ENCODE measurements at regions not wholly inside any gene's neighbourhood (a gene's known extent, or its start where the extent isn't known, plus 50 kb on each side); places are given as distances from the start of the nearest gene placed in this dataset.

DNA sequence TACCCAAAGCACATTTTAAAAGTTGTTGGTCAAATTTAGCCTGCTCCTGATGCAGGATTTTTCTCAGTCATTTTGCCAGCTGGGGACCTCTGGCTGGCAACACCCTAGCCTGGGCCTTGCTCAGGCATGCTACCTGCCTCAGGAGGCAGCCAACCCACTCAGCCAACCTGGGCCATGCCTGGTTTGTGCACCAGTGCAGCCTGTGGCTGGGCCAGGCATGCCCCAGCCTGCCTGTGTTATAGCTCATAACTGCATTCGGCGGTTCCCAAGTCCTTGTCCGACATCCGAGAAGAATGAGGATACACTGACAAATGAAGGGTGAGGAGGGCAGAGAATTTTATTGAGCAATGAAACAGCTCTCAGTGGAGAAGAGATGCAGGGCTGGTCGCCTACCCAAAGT is 608.0 kb downstream of the SUCLG1 start:
- no peaks in the 10 kb centered on the region for H3K36me3 ChIP-seq (ENCODE audit: control insufficient read depth in 2 of 2, extremely low read depth in 1 of 2, insufficient read depth in 1 of 2, low read length in 1 of 2)
- no peaks in the 10 kb centered on the region for H3K36me3 Mint-ChIP-seq

DNA sequence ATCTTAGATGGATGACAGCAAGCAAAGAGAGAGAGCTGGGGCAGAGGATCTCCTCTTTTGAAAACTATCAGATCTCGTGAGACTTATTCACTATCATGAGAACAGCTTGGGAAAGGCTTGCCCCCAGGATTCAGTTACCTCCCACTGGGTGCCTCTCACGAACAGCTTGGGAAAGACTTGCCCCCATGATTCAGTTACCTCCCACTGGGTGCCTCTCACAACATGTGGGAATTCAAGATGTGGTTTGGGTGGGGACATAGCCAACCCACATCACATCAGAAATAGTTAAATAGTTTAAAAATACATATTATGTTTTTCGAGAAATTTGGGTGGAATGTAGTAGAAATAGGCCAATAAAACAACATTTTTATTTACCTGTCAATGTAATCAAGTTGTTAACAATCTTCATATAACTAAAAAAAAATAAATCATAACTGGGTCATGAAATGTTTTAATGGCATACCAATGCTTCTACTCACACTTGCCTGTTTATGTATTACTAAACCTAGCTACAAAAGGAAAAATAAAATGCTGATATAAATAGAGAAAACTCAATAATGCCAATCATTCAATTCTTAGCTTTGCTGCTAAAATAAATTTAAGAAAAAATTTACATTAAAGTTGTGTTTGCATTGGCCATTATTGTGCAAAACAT is 608.9 kb downstream of the SUCLG1 start:
- Mint-ChIP-seq H3K9me3 (peaks cover 0 to 6% (median 5%) of the 10 kb centered on the region in 3 donors), H3K4me3 (no peak overlapping the region), H3K4me1 (no peaks in the 10 kb centered on the region), H3K36me3 (no peaks in the 10 kb centered on the region), H3K27ac (no peak overlapping the region), H3K27me3 (no peaks in the 10 kb centered on the region)
- ATAC-seq (replicated peaks in 1 of 4), result no peak
- POLR2A ChIA-PET, result no interaction called here
- H3K36me3 ChIP-seq (ENCODE audit: control insufficient read depth in 2 of 2, extremely low read depth in 1 of 2, insufficient read depth in 1 of 2, low read length in 1 of 2), result no peaks in the 10 kb centered on the region
- no peak overlapping the region for H3K4me3 ChIP-seq (ENCODE audit: control insufficient read depth in 1 of 2, extremely low read depth in 1 of 2, low read length in 1 of 2)
- no peaks in the 10 kb centered on the region for H3K4me1 ChIP-seq (ENCODE audit: control insufficient read depth in 1 of 2, extremely low read depth in 1 of 2, insufficient read depth in 2 of 2, low read length in 2 of 2)
- CTCF ChIA-PET, result no interaction called here
- WGBS (ENCODE audit: insufficient coverage), result 78% methylated on average over 1 of the region's 3 CpGs
- peaks cover 0 to 3% of the 10 kb centered on the region in 2 experiments for H3K27me3 ChIP-seq (replicated peaks in 1 of 2; ENCODE audit: control insufficient read depth in 2 of 2, extremely low read depth in 1 of 2, insufficient read depth in 2 of 2, low read length in 1 of 2)
- no peak overlapping the region for H3K27ac ChIP-seq (ENCODE audit: low read length)
- no peaks in the 10 kb centered on the region for H3K9me3 ChIP-seq
- DNase-seq, result no peak

More for the DNA sequence above, 608.0 kb downstream of the SUCLG1 start:
- Mint-ChIP-seq H3K27ac (no peak overlapping the region), H3K4me1 (no peaks in the 10 kb centered on the region), H3K4me3 (no peak overlapping the region), H3K9me3 (peaks cover 0 to 6% (median 5%) of the 10 kb centered on the region in 3 donors), H3K27me3 (no peaks in the 10 kb centered on the region)
- no peak for ATAC-seq (replicated peaks in 1 of 4)
- Histone ChIP-seq H3K27ac (ENCODE audit: low read length) (no peak overlapping the region), H3K4me1 (ENCODE audit: control insufficient read depth in 1 of 2, extremely low read depth in 1 of 2, insufficient read depth in 2 of 2, low read length in 2 of 2) (no peaks in the 10 kb centered on the region), H3K9me3 (no peaks in the 10 kb centered on the region), H3K4me3 (ENCODE audit: control insufficient read depth in 1 of 2, extremely low read depth in 1 of 2, low read length in 1 of 2) (no peak overlapping the region), H3K27me3 (replicated peaks in 1 of 2; ENCODE audit: control insufficient read depth in 2 of 2, extremely low read depth in 1 of 2, insufficient read depth in 2 of 2, low read length in 1 of 2) (peaks cover 0 to 3% of the 10 kb centered on the region in 2 experiments)
- CTCF ChIA-PET, result no interaction called here
- POLR2A ChIA-PET, result no interaction called here
- DNase-seq, result no peak
- 96% methylated on average over 5 of the region's 5 CpGs for WGBS (ENCODE audit: insufficient coverage)

DNA sequence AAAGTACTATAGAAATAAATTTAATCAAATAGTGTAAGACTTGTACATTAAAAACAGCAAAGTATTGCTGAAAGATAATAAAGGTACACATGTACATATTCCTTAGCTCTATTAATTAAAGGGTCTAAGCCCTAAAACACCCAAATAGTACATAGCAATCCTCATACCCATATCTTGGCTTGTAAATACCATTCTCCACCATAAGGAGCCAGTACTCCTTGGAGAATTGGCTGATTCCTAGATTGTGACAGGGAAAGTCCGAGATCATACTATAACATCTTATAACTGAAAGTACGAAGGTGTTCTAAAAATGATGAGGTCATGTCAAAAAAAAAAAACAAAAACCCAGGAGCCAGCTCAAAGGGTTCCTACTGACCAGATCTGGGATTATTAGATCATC is 614.6 kb downstream of the SUCLG1 start:
- H3K27ac Mint-ChIP-seq, result no peak overlapping the region
- no peaks in the 10 kb centered on the region for H3K9me3 ChIP-seq
- H3K27me3 Mint-ChIP-seq, result no peaks in the 10 kb centered on the region
- ChIA-PET CTCF (interaction anchor here in 1 of 2 donors (0.6 kb wide), 1 partner anchor 295 kb away, joined by 3 read pairs; no protein-coding TSS in a partner anchor), POLR2A (no interaction called here)
- no peaks in the 10 kb centered on the region for H3K4me1 ChIP-seq (ENCODE audit: control insufficient read depth in 1 of 2, extremely low read depth in 1 of 2, insufficient read depth in 2 of 2, low read length in 2 of 2)
- WGBS (ENCODE audit: insufficient coverage), result no CpG with 5 or more reads among the region's 2 CpGs
- DNase-seq, result no peak
- H3K4me3 ChIP-seq (ENCODE audit: control insufficient read depth in 1 of 2, extremely low read depth in 1 of 2, low read length in 1 of 2), result no peak overlapping the region
- no peak for ATAC-seq (replicated peaks in 1 of 4)
- H3K9me3 Mint-ChIP-seq, result peaks cover 0 to 2% (median 0%) of the 10 kb centered on the region in 3 donors
- H3K4me3 Mint-ChIP-seq, result no peak overlapping the region
- no peaks in the 10 kb centered on the region for H3K4me1 Mint-ChIP-seq
- no peak overlapping the region for H3K27ac ChIP-seq (ENCODE audit: low read length)
- no peaks in the 10 kb centered on the region for H3K27me3 ChIP-seq (replicated peaks in 1 of 2; ENCODE audit: control insufficient read depth in 2 of 2, extremely low read depth in 1 of 2, insufficient read depth in 2 of 2, low read length in 1 of 2)
- no peaks in the 10 kb centered on the region for H3K36me3 ChIP-seq (ENCODE audit: control insufficient read depth in 2 of 2, extremely low read depth in 1 of 2, insufficient read depth in 1 of 2, low read length in 1 of 2)
- no peaks in the 10 kb centered on the region for H3K36me3 Mint-ChIP-seq

DNA sequence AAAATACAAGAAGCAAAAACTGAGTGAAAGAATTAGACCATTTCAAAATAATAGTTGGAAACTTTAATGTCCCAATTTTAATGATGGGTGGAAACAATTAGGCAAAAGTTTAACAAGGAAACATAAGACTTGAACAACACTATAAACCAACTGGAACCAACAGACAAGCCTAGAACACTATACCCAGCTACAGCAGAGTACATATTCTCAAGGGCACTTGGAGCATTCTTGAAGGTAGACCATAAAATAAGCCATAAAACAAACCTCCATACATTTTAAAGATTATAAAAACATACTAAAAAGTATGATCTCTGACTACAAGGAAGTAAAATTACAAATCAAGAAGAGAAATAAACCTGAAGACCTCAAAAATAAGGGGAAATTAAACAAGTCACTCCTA is 616.7 kb downstream of the SUCLG1 start:
- no peak overlapping the region for H3K4me3 Mint-ChIP-seq
- no peaks in the 10 kb centered on the region for H3K9me3 ChIP-seq
- POLR2A ChIA-PET, result no interaction called here

DNA sequence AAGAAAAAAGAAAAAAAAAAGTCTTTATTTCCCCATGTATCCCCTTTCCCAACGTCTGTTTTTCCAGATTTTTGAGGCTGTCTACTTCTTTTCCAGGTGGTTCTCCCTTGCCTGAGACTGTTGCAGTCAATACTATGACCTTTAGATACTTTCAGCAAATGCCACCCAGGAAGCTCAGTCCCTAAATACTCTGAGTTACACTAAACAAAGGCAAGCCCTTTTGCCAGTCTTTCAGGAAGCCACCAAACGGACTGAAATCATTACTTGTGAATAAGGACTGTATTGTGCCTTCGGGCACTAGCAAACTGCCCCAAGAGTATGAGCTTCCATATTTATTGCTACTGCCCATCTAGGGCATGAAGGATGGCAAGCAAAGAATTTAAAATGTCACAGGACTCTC is 621.3 kb downstream of the SUCLG1 start:
- WGBS (ENCODE audit: insufficient coverage), result no CpG with 5 or more reads among the region's 3 CpGs
- H3K27me3 Mint-ChIP-seq, result peaks cover 0 to 3% of the 10 kb centered on the region in 2 donors
- H3K4me1 Mint-ChIP-seq, result no peaks in the 10 kb centered on the region
- no peaks in the 10 kb centered on the region for H3K4me1 ChIP-seq (ENCODE audit: control insufficient read depth in 1 of 2, extremely low read depth in 1 of 2, insufficient read depth in 2 of 2, low read length in 2 of 2)
- peaks cover 0 to 3% (median 3%) of the 10 kb centered on the region in 3 donors for H3K9me3 Mint-ChIP-seq
- H3K27ac ChIP-seq (ENCODE audit: low read length), result no peak overlapping the region
- H3K36me3 Mint-ChIP-seq, result no peaks in the 10 kb centered on the region
- DNase-seq (no peak), ATAC-seq (replicated peaks in 1 of 4) (no peak)
- H3K36me3 ChIP-seq (ENCODE audit: control insufficient read depth in 2 of 2, extremely low read depth in 1 of 2, insufficient read depth in 1 of 2, low read length in 1 of 2), result no peaks in the 10 kb centered on the region
- H3K4me3 Mint-ChIP-seq, result no peak overlapping the region
- no peaks in the 10 kb centered on the region for H3K27me3 ChIP-seq (replicated peaks in 1 of 2; ENCODE audit: control insufficient read depth in 2 of 2, extremely low read depth in 1 of 2, insufficient read depth in 2 of 2, low read length in 1 of 2)
- H3K4me3 ChIP-seq (ENCODE audit: control insufficient read depth in 1 of 2, extremely low read depth in 1 of 2, low read length in 1 of 2), result no peak overlapping the region
- ChIA-PET POLR2A (interaction anchor here in 1 of 2 donors (0.6 kb wide), 1 partner anchor 1313 kb away, joined by 4 read pairs; no protein-coding TSS in a partner anchor), CTCF (no interaction called here)
- no peaks in the 10 kb centered on the region for H3K9me3 ChIP-seq
- no peak overlapping the region for H3K27ac Mint-ChIP-seq

More for the DNA sequence above, 616.7 kb downstream of the SUCLG1 start:
- Histone ChIP-seq H3K27ac (ENCODE audit: low read length) (no peak overlapping the region), H3K4me3 (ENCODE audit: control insufficient read depth in 1 of 2, extremely low read depth in 1 of 2, low read length in 1 of 2) (no peak overlapping the region), H3K36me3 (ENCODE audit: control insufficient read depth in 2 of 2, extremely low read depth in 1 of 2, insufficient read depth in 1 of 2, low read length in 1 of 2) (no peaks in the 10 kb centered on the region), H3K4me1 (ENCODE audit: control insufficient read depth in 1 of 2, extremely low read depth in 1 of 2, insufficient read depth in 2 of 2, low read length in 2 of 2) (no peaks in the 10 kb centered on the region), H3K27me3 (replicated peaks in 1 of 2; ENCODE audit: control insufficient read depth in 2 of 2, extremely low read depth in 1 of 2, insufficient read depth in 2 of 2, low read length in 1 of 2) (no peaks in the 10 kb centered on the region)
- no peak overlapping the region for H3K27ac Mint-ChIP-seq
- ATAC-seq (replicated peaks in 1 of 4) (no peak), DNase-seq (no peak)
- H3K4me1 Mint-ChIP-seq, result no peaks in the 10 kb centered on the region
- peaks cover 0 to 5% (median 0%) of the 10 kb centered on the region in 3 donors for H3K9me3 Mint-ChIP-seq
- H3K36me3 Mint-ChIP-seq, result no peaks in the 10 kb centered on the region
- CTCF ChIA-PET, result no interaction called here
- no peaks in the 10 kb centered on the region for H3K27me3 Mint-ChIP-seq

DNA sequence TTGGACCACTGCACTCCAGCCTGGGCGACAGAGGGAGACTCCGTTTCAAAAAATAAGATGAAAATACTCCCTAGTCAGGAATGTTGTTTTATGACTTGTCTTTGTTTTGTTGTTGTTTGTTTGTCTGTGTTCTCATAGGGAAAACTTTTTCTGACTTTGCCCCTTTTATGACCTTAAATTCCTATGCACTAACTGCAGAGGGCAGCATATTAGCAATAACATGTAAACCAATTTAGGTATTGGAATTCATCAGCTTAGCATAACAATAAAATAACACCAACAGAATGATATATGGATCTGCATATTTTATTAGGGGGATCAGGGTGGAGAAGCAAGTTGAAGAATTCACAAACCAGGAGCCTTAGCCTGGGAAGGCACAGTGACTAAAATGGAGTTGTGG is 631.5 kb downstream of the SUCLG1 start:
- 100% methylated on average over 1 of the region's 2 CpGs for WGBS (ENCODE audit: insufficient coverage)
- H3K36me3 Mint-ChIP-seq, result no peaks in the 10 kb centered on the region

DNA sequence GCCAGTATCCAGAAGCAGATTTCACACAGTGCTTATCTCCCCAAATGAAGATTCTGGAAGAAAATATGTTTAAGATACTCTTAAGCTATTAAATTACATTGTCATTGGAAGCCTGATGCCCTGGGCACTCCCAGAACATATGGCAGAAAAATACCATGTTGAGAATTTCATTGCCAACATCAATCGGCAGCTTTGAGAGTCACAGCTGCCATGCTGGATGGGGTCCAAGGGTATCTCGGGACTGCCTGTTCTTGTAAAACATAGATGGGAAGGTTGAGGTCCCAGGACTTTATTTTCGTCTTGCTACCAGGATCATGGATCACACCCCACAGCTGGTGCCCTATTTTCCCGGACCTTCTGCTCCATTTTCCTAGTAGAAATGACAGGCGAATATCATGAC is 632.5 kb downstream of the SUCLG1 start:
- 75% methylated on average over 2 of the region's 5 CpGs for WGBS (ENCODE audit: insufficient coverage)
- Mint-ChIP-seq H3K27me3 (peaks cover 0 to 3% of the 10 kb centered on the region in 2 donors), H3K4me1 (no peaks in the 10 kb centered on the region), H3K4me3 (no peak overlapping the region), H3K36me3 (no peaks in the 10 kb centered on the region), H3K27ac (no peak overlapping the region), H3K9me3 (no peaks in the 10 kb centered on the region)
- no peak for ATAC-seq (replicated peaks in 1 of 4)
- Histone ChIP-seq H3K27ac (ENCODE audit: low read length) (no peak overlapping the region), H3K4me3 (ENCODE audit: control insufficient read depth in 1 of 2, extremely low read depth in 1 of 2, low read length in 1 of 2) (no peak overlapping the region), H3K27me3 (replicated peaks in 1 of 2; ENCODE audit: control insufficient read depth in 2 of 2, extremely low read depth in 1 of 2, insufficient read depth in 2 of 2, low read length in 1 of 2) (peaks cover 0 to 4% of the 10 kb centered on the region in 2 experiments), H3K36me3 (ENCODE audit: control insufficient read depth in 2 of 2, extremely low read depth in 1 of 2, insufficient read depth in 1 of 2, low read length in 1 of 2) (no peaks in the 10 kb centered on the region), H3K4me1 (ENCODE audit: control insufficient read depth in 1 of 2, extremely low read depth in 1 of 2, insufficient read depth in 2 of 2, low read length in 2 of 2) (no peaks in the 10 kb centered on the region), H3K9me3 (no peaks in the 10 kb centered on the region)
- ChIA-PET POLR2A (no interaction called here), CTCF (no interaction called here)
- no peak for DNase-seq

More for the DNA sequence above, 631.5 kb downstream of the SUCLG1 start:
- Mint-ChIP-seq H3K4me1 (no peaks in the 10 kb centered on the region), H3K27ac (no peak overlapping the region), H3K27me3 (peaks cover 0 to 3% of the 10 kb centered on the region in 2 donors), H3K9me3 (no peaks in the 10 kb centered on the region), H3K4me3 (no peak overlapping the region)
- H3K27me3 ChIP-seq (replicated peaks in 1 of 2; ENCODE audit: control insufficient read depth in 2 of 2, extremely low read depth in 1 of 2, insufficient read depth in 2 of 2, low read length in 1 of 2), result peaks cover 0 to 4% of the 10 kb centered on the region in 2 experiments
- H3K4me3 ChIP-seq (ENCODE audit: control insufficient read depth in 1 of 2, extremely low read depth in 1 of 2, low read length in 1 of 2), result no peak overlapping the region
- H3K27ac ChIP-seq (ENCODE audit: low read length), result no peak overlapping the region
- H3K36me3 ChIP-seq (ENCODE audit: control insufficient read depth in 2 of 2, extremely low read depth in 1 of 2, insufficient read depth in 1 of 2, low read length in 1 of 2), result no peaks in the 10 kb centered on the region
- DNase-seq (no peak), ATAC-seq (replicated peaks in 1 of 4) (no peak)
- CTCF ChIA-PET, result no interaction called here
- no peaks in the 10 kb centered on the region for H3K4me1 ChIP-seq (ENCODE audit: control insufficient read depth in 1 of 2, extremely low read depth in 1 of 2, insufficient read depth in 2 of 2, low read length in 2 of 2)
- POLR2A ChIA-PET, result no interaction called here
- no peaks in the 10 kb centered on the region for H3K9me3 ChIP-seq
